ENCODE measurements at regions not wholly inside any gene's neighbourhood (a gene's known extent, or its start where the extent isn't known, plus 50 kb on each side); places are given as distances from the start of the nearest gene placed in this dataset.

DNA sequence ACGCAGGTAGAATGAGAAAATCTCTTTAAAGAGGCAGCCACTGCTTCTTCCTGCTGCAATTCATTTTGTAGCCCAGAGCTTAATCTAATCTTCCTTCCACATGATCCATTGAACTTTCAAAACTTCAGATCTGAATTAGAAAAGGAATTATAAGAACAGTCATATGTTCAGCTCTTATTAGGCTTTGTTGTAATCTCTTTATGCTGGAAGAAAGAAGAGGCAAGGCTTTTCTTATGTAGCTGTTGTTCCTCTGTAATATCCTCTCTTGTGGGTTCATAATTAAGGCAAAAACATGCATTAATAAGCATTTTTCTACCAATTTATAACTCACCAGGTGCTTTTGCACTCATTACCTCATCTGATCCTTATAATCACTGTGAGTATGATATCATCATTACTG is 634.9 kb upstream of the CFAP20DC start:
- DNase-seq (ENCODE audit: low spot score) = no peak
- TF ChIP-seq, protein P1, sequence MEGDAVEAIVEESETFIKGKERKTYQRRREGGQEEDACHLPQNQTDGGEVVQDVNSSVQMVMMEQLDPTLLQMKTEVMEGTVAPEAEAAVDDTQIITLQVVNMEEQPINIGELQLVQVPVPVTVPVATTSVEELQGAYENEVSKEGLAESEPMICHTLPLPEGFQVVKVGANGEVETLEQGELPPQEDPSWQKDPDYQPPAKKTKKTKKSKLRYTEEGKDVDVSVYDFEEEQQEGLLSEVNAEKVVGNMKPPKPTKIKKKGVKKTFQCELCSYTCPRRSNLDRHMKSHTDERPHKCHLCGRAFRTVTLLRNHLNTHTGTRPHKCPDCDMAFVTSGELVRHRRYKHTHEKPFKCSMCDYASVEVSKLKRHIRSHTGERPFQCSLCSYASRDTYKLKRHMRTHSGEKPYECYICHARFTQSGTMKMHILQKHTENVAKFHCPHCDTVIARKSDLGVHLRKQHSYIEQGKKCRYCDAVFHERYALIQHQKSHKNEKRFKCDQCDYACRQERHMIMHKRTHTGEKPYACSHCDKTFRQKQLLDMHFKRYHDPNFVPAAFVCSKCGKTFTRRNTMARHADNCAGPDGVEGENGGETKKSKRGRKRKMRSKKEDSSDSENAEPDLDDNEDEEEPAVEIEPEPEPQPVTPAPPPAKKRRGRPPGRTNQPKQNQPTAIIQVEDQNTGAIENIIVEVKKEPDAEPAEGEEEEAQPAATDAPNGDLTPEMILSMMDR (IDR thresholded peaks at IDR 0.05; ENCODE audit: extremely low read depth, missing control alignments) = no peak

DNA sequence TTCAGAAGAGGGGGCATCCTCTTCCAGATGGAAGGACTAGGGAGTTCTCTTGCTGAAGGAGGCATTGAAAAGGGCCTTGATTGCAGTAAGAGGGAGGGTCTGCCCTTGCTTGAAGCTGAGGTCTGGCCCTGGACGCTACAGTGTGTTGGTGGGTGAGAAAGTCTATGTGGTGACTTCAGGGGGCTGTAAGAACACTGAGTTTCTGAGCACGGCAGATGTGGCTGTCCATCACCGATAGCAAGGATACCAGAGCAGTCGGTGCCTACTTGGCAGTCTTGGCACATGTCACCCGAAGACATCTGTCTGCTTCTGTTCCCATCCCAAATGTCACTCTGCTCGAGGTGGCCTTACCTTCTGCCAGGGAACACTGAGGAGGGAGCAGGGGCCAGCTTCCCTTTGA is 631.1 kb upstream of the CFAP20DC start:
- TF ChIP-seq, protein P1 (IDR thresholded peaks at IDR 0.05; ENCODE audit: extremely low read depth, missing control alignments) = no peak
- DNase-seq (ENCODE audit: low spot score) = no peak

DNA sequence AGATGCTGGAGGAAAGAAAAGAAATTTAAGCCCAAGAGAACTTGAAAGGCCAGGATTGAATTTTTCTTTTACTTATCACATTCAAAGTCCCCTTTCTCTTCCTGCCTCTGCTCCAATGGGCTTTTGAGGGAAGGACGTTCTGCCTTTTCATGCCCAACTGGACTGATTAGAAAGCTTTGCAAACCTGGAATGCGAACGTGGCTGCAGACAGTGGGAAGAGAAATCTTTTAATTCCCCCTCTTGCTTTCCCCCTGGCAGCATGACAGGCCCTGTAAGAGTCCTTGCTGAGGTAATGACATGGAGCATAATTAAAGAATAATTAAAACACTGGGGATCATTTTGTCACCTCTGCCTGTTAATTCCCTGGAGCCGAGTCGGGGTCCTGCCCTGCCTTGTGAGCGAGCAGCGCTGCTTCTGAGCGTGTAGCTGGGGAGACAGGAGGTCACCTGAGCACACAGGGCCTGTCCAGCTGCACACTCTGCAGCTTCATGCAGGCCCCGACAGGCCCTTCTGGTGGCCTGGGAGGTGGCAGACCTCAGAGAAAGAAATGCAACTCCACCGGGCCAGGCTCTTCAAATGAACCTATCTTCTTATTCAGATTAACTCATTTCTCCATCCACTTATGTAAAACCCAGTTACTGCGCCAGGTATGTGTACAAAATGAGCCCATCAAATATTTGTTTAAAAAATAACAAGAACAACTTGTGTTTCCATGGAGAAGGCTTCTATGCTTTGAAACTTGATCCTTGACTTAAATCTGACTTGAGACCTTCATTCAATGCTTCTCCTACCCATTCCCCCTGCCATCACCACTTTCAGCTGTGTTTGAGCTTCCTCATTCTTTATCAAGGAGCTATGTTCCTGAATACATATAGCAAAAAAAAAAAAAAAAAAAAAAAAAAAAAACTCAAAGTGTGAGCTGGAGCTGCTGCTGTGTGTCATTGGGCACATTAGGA is 628.2 kb upstream of the CFAP20DC start:
- no peak for DNase-seq (ENCODE audit: low spot score)
- TF ChIP-seq, protein P1 (IDR thresholded peaks at IDR 0.05; ENCODE audit: extremely low read depth, missing control alignments) = no peak

DNA sequence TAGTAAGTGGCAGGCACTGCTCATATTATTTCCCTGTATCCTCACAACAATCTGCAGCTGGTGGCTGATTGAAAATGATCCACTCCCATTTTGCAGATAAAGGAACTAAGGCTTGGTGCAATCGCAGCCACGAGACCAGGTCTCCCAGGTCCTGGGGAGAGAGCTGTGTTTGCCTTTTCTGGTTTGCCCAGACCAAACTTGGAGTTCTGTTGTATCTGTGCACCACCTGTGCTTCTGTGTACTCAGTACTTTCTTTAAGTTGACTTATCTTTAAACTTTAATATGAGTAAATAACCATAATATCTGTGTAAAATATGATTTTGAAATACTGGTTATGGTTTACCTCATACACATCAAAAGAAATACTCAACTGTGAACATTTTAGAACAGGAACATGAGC is 625.7 kb upstream of the CFAP20DC start:
- TF ChIP-seq, protein P1 (IDR thresholded peaks at IDR 0.05; ENCODE audit: extremely low read depth, missing control alignments) = no peak
- DNase-seq (ENCODE audit: low spot score) = no peak

DNA sequence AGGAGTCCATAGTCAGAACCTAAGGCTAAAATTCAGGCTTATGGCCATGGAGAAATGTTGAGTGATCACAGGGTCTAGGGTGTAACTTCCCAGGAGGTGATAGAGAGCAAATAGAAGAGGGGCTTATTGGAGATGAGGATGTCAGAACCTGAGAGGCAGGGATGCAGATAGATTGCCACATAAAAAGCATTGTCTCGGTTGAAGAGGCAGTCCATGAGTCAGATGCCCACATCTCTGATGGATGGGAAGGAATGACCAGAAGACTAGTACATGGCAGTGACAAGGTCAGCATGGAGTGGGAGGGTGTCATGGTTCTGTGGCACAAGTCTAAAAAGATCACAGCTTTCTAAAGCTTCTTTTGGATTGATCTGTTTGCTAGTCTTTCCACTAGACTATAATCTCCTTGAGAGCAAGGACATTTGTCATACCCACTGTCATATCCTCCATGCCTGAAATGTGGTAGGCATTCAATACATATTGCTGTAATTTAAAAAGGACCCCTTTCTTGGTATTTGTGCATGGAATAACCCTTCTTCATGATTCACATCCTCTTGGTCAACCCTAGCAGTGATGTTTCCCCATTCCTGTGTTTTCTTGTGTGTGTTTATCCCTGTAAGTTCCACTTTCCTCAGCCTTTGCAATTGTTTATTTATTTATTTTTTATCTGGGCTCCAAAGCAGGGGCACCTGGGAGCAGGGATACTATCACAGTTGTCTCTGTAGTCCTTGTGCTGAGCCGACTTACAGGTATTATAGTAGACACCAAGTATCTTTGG is 613.4 kb upstream of the CFAP20DC start:
- no peak for DNase-seq (ENCODE audit: low spot score)
- TF ChIP-seq, protein P1 (IDR thresholded peaks at IDR 0.05; ENCODE audit: extremely low read depth, missing control alignments) = no peak

DNA sequence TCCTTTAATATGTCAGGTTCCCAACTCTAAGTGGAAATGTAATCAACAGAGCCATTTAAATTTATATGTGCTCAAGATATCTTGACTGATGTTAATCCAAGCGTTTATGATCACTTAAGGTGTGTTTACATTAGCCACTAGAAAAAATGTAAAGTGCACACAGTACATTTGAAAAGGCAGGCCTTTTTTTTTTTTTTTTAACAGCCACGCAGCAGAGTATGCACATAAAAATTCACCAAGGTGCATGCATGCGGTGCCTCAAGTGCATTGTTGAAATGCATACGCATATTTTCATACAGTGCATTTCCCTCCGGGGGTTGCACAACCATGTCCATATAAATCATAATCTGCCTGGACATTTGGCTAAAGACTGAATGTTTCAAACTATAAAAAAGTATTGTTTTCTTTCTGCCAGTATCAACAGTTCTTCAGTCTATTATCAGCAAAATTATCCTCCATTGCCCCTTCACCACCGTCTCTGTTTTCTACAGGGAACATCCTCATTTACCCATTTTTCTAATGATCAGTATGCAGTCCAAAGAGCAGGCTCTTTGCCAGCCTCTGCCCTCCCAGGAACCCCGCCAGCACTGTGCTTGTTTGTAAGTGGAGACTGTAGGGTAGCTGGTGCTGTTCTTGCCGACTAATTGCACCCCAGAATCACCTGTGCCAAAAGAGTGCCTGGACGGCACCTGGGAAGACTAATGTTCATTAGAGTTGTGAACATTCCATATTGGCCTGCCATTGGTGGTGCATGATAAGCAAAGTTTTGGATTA is 611.2 kb upstream of the CFAP20DC start:
- DNase-seq (ENCODE audit: low spot score) = no peak
- TF ChIP-seq, protein P1 (IDR thresholded peaks at IDR 0.05; ENCODE audit: extremely low read depth, missing control alignments) = no peak

All from GM20000 (cell line).